Stimulated activated CD4-positive, alpha-beta T cell treated with anti-CD3 and anti-CD28 coated beads, Interleukin-4, amount 100 ng/mL, for 48 hours (primary cell): ENCODE measurements at regions not wholly inside any gene's neighbourhood (a gene's known extent, or its start where the extent isn't known, plus 50 kb on each side); places are given as distances from the start of the nearest gene placed in this dataset.
"Not testable (repeated sequence)": the region's sequence is repeated elsewhere in the genome, so short reads cannot be mapped to it uniquely, and the experiment has no call there.

Experiments
- DNase-seq, 2 donors: peaks; one replicate each; pipeline ENCODE4 v3.0.0-alpha.2; 2020; ENCODE audit warnings: low read depth in 2 of 2

DNA sequence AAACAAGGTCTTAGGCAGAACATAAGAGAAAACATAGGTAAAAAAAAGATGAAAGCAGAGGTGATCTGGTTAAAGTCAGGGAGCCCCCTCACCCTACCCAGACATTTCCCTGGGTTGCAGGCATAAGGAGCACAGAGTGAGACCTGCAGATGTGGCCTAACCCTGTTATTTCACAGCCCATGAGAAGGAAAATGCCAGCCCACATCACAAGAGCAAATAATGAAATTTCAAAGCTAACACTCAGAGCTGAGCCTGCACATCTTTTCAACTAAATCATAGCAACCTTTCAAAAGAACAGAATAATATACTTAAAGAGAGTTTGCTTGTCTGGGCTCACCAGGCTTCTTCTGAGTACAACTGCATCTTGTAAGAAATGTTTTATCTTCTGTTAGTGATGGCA, 295.4 kb downstream of the RPAP3 start:
- DNase-seq = no peak

DNA sequence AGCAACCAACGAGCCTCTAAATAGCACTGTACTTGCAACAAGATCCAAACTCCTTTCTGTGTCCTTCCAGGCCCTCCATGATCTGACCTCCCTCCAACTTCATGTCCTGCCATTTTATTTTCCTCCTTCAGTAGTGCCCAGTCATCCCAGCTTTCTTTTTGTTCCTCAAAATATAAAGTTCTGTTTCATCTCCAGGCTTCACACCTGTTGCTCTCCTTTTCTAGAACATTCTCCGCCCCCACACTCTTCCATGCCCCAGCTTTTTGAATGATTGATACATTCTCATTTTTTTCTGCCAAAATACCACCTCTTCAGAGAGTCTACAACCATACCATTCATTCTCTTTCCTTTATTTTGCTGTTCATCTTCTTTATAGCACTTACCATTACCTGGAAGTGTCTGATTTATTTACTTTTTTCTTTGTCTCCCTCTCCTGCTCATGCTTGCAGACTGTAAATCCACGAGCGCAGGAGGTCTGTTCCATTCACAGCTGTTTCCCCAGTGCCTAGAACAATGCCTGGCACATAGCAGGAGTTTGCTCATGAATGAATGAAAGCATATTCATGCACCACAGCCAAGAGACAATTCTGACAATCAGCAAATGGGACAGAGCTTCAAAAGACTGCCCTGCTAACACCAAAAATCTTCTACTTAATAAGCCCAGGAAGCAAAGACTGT, 296.4 kb downstream of the RPAP3 start:
- no peak for DNase-seq

DNA sequence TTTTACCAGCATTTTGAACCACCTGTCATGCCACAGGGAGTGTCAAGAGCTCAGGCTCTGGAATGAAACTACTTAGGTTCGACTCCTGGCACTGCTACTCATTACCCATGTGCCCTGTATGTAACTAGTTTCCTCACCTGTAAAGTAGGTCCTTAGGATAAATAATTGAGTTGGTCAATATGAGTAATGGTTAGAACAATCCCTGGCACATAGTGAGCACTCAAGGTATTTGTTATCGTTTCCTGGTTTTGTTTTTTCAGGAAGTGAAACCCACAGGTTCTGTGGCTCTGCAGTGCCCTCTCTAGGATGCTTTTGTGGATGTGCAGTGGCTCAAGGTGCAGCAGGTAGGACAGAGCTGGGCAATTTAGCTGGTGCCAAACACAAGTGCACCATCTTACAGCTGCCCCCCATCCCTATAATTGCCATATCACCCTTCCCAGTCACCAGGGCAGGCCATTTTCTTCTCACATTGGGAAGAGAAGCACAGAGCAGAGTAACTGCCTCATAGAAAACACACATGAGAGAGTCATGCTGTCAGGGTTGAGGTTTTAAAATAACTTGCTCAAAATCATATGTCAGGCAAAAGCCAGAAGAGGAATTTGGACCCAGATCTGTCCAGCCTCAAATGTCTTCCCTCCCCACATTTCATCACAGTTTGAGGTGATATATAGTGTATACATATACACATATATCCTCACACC, 297.5 kb downstream of the RPAP3 start:
- DNase-seq = no peak

DNA sequence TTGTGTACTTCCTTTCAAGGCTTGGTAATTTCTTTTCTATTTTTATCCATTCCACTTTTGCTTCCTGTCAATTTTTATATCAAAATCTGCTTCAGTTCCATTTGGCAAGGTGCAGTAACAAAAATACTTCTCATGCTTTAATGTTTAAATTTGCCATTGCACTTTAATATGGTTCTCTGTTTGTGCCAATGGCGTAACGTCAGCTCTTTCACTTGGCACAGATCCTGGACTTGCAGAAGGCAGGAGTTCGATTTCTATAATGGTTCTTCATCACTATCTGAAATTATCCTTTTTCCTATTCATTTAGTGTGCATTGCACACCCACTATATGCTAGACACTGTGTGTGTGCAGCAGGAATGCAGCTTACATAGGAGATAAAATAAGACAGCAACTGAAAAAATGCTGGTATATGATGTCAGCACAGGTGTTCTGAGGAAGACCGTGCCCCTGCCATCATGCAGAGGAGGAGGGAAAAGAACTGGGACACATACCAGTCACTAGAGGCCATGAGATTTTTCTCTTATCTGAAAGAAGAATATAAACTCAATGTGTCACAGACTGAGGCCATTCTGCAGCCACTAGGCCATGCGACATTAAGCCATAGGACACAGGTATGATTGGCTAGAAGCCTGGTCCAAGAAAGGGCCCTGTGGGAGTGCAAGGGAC, 298.2 kb downstream of the RPAP3 start:
- no peak for DNase-seq

DNA sequence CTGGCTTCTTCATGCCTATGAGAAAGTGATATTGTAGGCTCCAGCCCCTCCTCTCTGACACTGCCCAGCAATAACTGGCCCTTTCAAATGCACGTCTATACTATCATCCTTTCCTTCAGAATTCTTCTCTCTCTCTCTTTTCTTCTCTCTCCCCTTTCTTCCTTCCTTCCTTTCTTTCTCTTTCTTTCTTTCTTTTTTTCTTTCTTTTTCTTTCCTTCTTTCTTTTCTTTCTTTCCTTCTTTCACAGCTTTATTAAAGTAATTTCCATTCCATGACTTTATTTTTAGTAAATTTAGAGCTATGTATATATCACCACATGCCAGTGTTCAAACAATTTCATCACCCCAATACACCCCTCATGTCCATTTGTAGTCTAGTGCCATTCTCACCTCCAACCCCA, 302.1 kb downstream of the RPAP3 start:
- DNase-seq = no peak

DNA sequence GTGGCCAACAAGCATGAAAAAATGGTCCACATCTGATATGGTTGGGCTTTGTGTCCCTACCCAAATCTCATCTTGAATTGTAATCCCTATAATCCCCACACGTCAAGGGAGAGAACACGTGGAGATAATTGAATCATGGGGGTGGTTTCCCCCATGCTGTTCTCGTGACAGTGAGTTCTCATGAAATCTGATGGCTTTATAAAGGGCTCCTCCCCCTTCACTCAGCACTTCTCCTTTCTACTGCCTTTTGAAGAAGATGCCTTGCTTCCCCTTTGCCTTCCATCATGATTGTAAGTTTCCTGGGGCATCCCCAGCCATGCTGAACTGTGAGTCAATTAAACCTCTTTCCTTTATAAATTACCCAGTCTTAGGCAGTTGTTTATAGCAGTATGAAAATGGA, 304.6 kb downstream of the RPAP3 start:
- DNase-seq = not testable (repeated sequence)

DNA sequence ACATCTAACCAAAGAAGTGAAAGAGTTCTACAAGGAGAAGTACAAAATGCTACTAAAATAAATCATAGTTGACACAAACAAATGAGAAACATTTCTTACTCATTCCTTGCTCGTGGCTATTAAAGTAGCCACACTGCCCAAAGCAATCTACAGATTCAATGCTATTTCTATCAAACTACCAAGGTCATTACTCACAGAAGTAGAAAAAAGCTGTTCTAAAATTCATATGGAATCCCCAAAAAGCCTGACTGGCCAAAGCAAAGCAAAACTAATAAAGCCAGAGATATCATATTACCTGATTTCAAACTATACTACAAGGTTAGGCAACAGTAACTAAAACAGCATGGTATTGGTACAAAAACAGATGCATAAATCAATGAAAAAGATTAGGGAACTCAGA, 305.6 kb downstream of the RPAP3 start:
- DNase-seq = no peak

DNA sequence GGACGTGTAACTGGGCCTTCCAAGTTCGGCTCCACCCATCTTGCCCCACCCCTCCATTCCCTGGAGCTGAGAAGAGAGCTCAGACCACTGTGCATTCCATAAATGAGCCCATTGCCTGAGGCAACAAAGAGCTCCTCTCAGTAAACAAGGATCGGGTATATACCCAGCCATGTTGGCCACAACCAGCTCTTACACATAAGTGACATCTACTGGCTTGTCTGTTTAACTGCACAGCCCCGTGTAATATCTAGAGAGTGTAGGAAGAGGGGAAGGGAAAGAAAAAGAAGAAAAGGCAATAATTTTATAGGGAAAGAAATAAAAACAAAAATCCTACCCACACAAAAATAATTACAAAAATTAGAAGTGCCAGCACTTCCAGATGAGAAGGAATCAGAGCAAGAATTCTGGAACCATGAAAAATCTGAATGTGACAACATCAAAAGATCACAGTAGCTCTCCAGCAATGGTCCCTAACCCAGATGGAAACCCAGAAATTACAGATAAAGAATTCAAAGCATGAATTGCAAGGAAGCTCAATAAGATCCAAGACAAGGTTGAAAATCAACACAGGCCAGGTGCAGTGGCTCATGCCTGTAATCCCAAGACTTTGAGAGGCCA, 308.1 kb downstream of the RPAP3 start:
- no peak for DNase-seq

DNA sequence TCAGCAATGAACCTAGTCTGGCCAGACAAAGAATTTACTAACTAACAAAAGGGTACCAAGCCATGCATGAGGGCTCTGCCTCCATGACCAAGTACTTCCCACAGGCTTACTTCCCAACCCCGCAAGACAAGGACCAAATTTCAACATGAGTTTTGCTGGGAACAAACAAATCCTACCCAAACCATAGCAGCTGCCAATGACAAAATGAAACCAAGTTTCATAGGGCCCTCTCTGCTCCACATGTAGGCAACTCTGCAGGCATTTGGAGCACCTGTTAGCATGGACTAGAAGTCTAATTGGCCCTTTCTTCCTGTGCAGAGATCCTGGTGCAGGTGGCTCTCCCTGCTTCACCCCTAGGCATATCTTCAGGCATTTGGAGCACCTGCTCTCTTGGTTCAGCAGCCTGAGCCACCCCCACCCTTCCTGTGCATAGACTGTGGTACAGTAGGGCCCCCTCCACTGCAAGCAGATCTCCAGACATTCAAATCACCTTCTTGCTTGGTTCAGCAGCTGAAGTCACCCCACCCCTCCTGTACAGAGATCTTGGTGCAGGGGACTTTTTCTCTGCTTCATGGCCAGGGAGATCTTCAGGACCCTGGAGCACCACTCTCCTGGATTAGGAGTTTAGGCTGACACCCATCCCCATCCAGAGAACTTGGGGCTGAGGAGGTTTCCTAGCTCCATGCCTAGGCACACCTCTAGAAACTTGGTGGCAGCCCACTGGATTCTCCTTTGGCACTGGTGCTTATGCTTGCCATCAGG, 308.7 kb downstream of the RPAP3 start:
- DNase-seq = no peak

DNA sequence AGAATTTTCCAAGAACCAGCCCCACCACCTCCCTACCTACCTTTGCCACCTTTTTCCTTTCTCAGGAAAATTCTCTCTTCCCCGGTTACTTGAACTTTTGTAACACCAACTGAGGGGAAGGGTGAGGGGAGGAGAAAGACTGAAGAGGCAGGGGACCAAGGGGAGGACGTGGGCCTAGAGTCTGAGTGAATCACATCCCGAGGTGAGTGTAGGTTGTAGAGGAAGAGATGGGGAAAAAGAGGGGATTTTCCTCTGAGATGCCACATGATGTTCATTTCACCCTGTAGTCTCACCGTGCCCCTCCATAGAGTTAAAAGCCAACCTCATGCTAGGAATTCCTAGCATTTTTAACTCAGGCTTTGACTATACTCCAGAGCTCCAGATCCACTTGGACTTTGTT, 311.8 kb downstream of the RPAP3 start:
- no peak for DNase-seq

DNA sequence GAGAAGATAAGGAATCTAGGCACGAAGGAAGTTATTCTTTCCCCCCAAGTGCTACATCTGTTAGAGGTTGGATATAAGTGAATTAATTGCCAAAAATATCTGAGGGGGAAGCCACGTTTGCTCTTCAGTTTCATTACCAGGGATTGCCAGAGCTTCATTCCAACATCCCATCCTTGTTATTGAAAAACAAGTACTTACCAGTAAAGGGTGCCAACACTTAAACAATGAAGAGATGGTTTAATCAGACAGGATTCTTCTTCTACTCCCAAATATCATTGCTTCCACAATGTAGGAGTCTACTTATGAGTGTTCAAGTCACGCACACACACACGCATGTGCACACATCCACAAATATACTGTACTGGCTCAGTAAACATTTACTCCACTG, 312.4 kb downstream of the RPAP3 start:
- no peak for DNase-seq

DNA sequence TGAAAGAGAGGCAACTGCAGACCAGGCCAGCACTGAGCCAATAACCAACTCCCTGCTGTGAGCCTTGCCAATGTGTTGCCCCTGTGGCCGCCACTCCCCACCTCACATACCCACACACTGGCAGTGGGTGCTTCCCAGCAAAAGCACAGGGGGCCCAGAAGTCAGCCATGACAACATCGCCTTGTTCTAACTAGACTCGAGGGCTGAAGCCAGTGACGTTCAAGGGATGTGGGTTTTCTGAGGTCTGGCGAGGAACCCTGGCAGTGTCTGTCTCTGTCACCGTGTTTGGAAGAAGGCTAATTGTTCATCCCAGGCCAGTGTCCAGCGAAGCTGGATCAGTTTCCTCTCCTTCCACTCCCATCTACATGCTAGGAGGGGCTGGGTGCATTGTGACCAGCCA, 311.8 kb upstream of the AMIGO2 start:
- DNase-seq = peak in 1 of 2 donors; percentile 47

DNA sequence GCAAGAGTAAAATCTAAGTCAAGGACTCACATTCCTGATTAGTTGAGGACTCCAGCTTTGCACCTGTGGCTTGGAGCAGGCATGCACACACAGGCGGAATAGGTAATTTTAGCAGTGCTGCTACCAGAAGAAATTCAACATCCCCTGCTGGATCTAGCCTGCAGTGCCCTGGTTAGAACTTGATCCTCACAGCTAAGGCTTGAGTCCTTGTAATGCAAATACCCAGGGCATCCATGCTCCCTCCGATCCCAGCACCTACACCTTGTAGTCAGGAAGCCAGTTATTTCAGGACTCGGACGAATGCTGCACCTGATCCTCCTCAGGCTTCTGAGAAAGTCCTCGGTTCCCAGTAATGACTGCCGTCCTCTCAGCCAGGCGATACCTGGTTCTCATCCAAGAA, 309.0 kb upstream of the AMIGO2 start:
- no peak for DNase-seq

DNA sequence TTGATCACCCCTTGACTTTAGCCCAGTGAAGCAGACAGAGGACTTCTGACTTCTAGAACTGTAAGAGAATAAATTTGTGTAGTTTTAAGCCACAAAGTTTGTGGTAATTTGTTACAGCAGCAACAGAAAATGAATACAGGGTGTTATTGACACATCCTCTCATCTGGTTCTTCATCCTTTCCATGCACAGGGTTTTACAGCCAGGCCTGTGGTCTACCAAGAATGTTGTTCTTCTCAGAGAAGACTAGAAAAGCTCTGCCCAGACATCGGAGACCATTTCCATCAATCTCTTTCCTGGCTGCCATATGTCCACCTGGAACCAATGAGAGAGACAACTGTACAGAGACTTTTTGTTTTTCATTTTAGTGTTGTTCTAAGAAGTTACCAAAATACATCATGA, 308.2 kb upstream of the AMIGO2 start:
- DNase-seq = no peak

DNA sequence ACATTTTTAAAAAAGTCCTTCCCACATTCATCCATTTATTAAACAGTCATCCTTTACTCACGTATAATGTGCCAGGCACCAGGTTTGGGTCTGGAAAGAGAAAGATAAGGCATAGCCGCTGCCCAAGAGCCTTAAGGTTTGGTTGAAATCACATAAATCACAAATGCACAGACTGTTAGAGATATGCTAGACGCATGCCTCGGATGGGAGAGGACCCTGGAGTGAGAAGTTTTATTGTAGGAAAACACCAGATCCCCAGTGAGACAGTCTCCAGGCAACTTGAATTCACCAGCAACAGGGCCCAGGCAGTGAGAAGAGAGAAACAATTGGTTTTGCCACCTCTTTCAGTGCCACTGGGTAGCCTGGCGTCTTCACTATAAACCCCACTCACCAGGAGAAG, 305.9 kb upstream of the AMIGO2 start:
- no peak for DNase-seq

DNA sequence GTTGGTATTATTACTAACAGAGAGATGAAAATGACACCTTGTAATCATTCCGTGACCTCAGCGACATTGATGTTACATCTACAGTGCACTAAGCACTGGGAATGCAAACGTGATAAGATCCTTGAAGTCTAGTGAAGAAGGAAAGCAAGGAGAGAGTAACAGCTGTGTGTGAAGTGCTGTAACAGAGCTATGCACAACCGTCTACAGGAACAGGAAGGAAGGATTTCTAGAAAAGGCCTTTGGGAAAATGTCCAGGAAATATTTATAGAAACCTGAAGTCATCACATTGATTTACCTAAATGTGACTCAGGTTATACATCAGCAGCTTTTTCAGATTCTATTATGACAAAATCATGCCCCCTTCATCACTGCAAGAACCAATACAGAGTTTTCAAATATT, 304.2 kb upstream of the AMIGO2 start:
- DNase-seq = no peak

DNA sequence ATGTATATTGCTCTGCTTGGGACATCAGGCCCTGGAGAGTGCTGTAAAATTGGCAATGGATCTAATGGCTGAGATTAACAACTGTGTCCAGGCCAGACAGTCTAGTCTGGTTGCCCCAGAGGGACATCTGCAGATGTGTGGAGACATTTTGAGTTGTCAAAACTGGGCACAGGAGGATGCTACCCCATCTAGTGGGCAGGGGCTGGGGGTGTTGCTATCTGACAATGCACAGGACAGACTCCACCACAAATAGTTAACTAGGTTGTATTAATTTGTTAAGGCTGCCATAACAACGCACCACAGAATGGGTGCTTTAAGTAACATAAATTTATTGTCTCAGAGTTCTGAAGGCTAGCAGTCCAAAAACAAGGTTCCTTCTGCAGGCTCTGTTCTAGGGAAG, 302.5 kb upstream of the AMIGO2 start:
- no peak for DNase-seq

DNA sequence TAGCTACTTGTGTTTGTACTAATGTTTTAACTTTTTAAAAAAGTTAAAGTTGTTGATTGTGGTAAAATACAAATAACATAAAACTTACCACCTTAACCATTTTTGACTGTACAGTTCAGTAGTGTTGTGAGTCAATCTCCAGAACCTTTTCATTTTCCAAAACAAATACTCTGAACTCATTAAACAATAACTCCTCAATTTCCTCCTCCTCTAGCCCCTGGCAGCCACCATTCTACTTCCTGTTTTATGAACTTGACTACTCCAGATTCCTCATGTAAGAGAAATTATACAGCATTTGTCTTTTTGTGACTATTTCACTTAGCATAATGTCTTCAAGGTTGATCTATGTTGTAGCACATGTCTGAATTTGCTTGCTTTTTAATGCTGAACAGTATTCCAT, 299.1 kb upstream of the AMIGO2 start:
- no peak for DNase-seq

DNA sequence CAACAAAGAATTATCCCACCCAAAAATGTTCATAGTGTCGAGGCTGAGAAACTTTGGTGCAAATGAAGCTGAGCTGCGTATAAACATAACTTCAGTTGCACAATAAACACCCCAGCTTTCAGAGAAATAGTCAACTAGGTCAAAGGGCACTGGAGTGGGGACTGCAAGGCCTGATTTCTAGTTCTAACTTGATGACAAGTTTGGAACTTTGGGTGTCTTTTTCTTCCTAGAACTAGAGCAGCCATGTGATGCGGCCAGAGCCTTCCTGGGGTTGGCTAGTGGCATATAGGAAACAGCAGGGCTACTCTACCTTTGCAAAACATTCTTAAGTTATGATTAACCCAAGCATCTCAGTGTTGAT, 298.4 kb upstream of the AMIGO2 start:
- DNase-seq = no peak

DNA sequence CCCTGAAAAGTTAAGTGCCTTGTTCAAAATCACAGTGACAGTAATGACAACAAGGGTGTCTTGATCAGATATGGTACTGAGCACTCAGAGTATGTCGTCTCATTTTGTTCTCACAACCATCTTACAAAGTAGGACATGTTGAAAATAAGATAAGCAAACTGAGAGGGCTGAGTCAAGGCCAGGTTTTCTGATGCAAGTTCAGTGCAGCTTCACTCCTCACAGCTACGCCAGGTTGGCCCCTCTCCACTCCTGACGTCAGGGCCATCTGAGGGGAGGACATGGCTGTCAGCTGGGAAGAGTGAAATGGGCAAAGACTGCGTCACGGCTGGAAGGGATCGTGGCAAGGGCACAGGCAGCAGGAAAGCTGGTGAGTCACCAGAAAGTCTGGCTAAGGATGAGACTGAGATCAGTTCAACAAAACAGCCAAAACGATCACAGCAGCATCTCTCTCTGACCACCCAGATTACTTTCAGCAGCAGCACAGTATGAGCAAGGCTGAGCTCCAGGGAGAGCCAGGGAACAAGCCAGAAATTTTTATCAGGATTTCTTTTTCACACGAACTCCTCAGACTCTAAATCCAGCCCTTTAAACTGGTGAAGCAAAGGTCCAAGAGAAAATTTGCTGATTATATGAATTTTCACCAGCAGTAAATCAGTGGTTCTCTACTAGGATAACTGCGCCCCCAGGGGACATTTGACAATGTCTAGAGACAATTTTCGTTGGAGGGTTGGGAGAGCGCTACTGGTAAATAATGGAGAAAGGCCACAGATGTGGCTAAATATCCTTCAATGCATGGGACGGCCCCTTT, 297.9 kb upstream of the AMIGO2 start:
- DNase-seq = no peak

DNA sequence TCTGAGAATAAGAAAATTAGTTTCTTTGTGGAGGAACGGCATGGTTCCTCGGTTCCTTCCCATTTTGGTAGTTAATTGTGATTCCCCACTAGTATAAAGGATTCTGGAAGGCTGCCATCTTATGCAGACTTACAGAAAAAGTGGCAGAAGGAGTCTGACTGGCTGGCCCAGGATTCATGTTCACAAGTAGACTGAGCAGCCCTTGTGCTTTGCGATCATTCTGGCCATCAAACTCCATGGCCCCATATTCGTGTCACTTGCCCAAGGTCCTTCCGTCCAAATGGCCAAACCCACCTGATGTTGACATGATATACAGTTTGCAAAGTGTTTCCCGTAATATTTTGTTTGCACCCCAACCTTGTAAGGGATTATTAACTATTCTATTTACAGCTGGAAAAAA, 297.2 kb upstream of the AMIGO2 start:
- DNase-seq = no peak
